IMR-90 (cell line): ENCODE measurements at regions not wholly inside any gene's neighbourhood (a gene's known extent, or its start where the extent isn't known, plus 50 kb on each side); places are given as distances from the start of the nearest gene placed in this dataset.

Source experiments
- ATAC-seq: fragments of 200-7000 bp; cut with Tn5 transposase; 2 replicates; pipeline ENCODE4 v1.9.1; 2020; ENCODE audit warnings: low read depth, mild to moderate bottlenecking, moderate library complexity
- BruUV-seq: library from RNA; stranded (reverse); fragments of 400-500 nt; replicated peaks from 2 replicates; lab custom pipeline; 2021; lab: Mats Ljungman, UMichigan
- CTCF ChIA-PET: fragments of 300-600 bp; formaldehyde crosslinking; extraction: SDS; loops from one replicate; lab custom pipeline; 2021; ENCODE audit warnings: antibody characterized with exemption; lab: Yijun Ruan, JAX
- POLR2A ChIA-PET: fragments of 300-600 bp; sonication (Branson Sonifier 250); formaldehyde crosslinking; loops from one replicate; lab custom pipeline; 2022; ENCODE audit warnings: antibody characterized with exemption; ENCODE audit not compliant: unreplicated experiment; lab: Charles Lee
- DNase-seq: peaks from one replicate; pipeline ENCODE4 v3.0.0; 2013
- H2AFZ ChIP-seq: replicated peaks from 2 replicates; pipeline ENCODE3; 2013; ENCODE audit warnings: low read length, mild to moderate bottlenecking; ENCODE audit not compliant: poor library complexity
- H2AK5ac ChIP-seq: 2 replicates; pipeline ENCODE4 v1.6.1; 2013; ENCODE audit warnings: low read depth, low read length, inconsistent platforms
- H2AK9ac ChIP-seq: replicated peaks from 2 replicates; pipeline ENCODE3; 2013; ENCODE audit warnings: mild to moderate bottlenecking, low read depth, low read length, moderate library complexity; ENCODE audit not compliant: poor library complexity
- H2BK120ac ChIP-seq: 2 replicates; pipeline ENCODE4 v1.6.1; 2013; ENCODE audit warnings: low read depth, low read length, inconsistent platforms
- H2BK15ac ChIP-seq: 3 replicates; pipeline ENCODE4 v1.6.1; 2013; ENCODE audit warnings: low read depth, low read length, inconsistent platforms
- H2BK20ac ChIP-seq: 2 replicates; pipeline ENCODE4 v1.6.1; 2013; ENCODE audit warnings: low read depth, mild to moderate bottlenecking, inconsistent platforms, low read length, moderate library complexity
- H2BK5ac ChIP-seq: 2 replicates; pipeline ENCODE4 v1.6.1; 2013; ENCODE audit warnings: mild to moderate bottlenecking, low read depth, low read length, inconsistent platforms; ENCODE audit not compliant: poor library complexity, severe bottlenecking
- H3K14ac ChIP-seq: replicated peaks from 2 replicates; pipeline ENCODE4 v1.6.1; 2013; ENCODE audit warnings: low read depth, low read length, inconsistent platforms
- H3K18ac ChIP-seq: 2 replicates; pipeline ENCODE4 v1.6.1; 2013; ENCODE audit warnings: low read depth, low read length, control low read depth
- H3K23ac ChIP-seq: 2 replicates; pipeline ENCODE4 v1.6.1; 2013; ENCODE audit warnings: low read depth, low read length, inconsistent platforms
- H3K27ac ChIP-seq: 2 replicates; pipeline ENCODE4 v1.5.1; 2013; ENCODE audit warnings: mild to moderate bottlenecking, control low read depth, low read length; ENCODE audit not compliant: insufficient read depth
- H3K27me3 ChIP-seq: 2 replicates; pipeline ENCODE4 v1.6.1; 2013; ENCODE audit warnings: low read length; ENCODE audit not compliant: control insufficient read depth, insufficient read depth
- H3K36me3 ChIP-seq: 2 replicates; pipeline ENCODE4 v1.6.1; 2013; ENCODE audit warnings: low read length, mixed read lengths; ENCODE audit not compliant: control insufficient read depth, insufficient read depth
- H3K4ac ChIP-seq: 2 replicates; pipeline ENCODE4 v1.6.1; 2013; ENCODE audit warnings: low read depth, low read length, inconsistent platforms
- H3K4me1 ChIP-seq: 2 replicates; pipeline ENCODE4 v1.6.1; 2013; ENCODE audit warnings: low read length, mixed read lengths; ENCODE audit not compliant: control insufficient read depth, insufficient read depth
- H3K4me2 ChIP-seq: 2 replicates; pipeline ENCODE4 v1.6.1; 2013; ENCODE audit warnings: low read depth, mild to moderate bottlenecking, control low read depth, low read length, moderate library complexity
- H3K4me3 ChIP-seq: 2 replicates; pipeline ENCODE4 v1.5.1; 2013; ENCODE audit warnings: low read depth, mild to moderate bottlenecking, control low read depth, low read length, moderate library complexity; ENCODE audit not compliant: insufficient read depth
- H3K56ac ChIP-seq: 2 replicates; pipeline ENCODE4 v1.6.1; 2013; ENCODE audit warnings: low read length, inconsistent platforms; ENCODE audit not compliant: insufficient read depth; ENCODE audit errors: extremely low read depth
- H3K79me1 ChIP-seq, 2 experiments: 2 replicates each; pipeline ENCODE4 v1.6.1; 2013; ENCODE audit warnings: low read length in 2 of 2, inconsistent platforms in 1 of 2, low read depth in 1 of 2
- H3K9ac ChIP-seq: 2 replicates; pipeline ENCODE4 v1.6.1; 2013; ENCODE audit warnings: low read depth, low read length, control low read depth
- H3K9me1 ChIP-seq: 2 replicates; pipeline ENCODE4 v1.6.1; 2013; ENCODE audit warnings: low read length, inconsistent platforms; ENCODE audit not compliant: insufficient read depth
- H3K9me3 ChIP-seq: 2 replicates; pipeline ENCODE4 v1.6.1; 2013; ENCODE audit warnings: low read length; ENCODE audit not compliant: control insufficient read depth, insufficient read depth
- H4K20me1 ChIP-seq: 2 replicates; pipeline ENCODE4 v1.6.1; 2013; ENCODE audit warnings: low read length, inconsistent platforms; ENCODE audit not compliant: insufficient read depth
- H4K5ac ChIP-seq: 2 replicates; pipeline ENCODE4 v1.6.1; 2013; ENCODE audit warnings: mild to moderate bottlenecking, low read depth, low read length, control low read depth
- H4K8ac ChIP-seq, 2 experiments: 2 replicates each; pipeline ENCODE4 v1.6.1; 2013; ENCODE audit warnings: low read depth in 2 of 2, low read length in 2 of 2, control low read depth in 1 of 2, inconsistent platforms in 1 of 2
- H4K91ac ChIP-seq: 2 replicates; pipeline ENCODE4 v1.6.1; 2013; ENCODE audit warnings: low read depth, low read length, inconsistent platforms; ENCODE audit not compliant: insufficient read depth
- BHLHE40 ChIP-seq: fragments of 150-350 bp; IDR thresholded peaks from 2 replicates; pipeline ENCODE4 v1.6.1; 2016; ENCODE audit warnings: mild to moderate bottlenecking, low read depth, low read length
- CEBPB ChIP-seq: IDR thresholded peaks from 2 replicates; pipeline ENCODE4 v1.6.1; 2012; ENCODE audit warnings: low read depth, low read length, improper control_type of control experiment
- FOS ChIP-seq: fragments of 150-350 bp; IDR thresholded peaks from 2 replicates; pipeline ENCODE4 v1.6.1; 2016; ENCODE audit warnings: low read depth, low read length
- MAFK ChIP-seq: IDR thresholded peaks from 2 replicates; pipeline ENCODE4 v1.6.1; 2012; ENCODE audit warnings: low read depth, low read length, improper control_type of control experiment
- MAZ ChIP-seq: IDR thresholded peaks from 2 replicates; pipeline ENCODE4 v1.6.1; 2012; ENCODE audit warnings: low read depth, mild to moderate bottlenecking, low read length, improper control_type of control experiment, moderate library complexity, borderline replicate concordance
- NFE2L2 ChIP-seq: fragments of 150-350 bp; IDR thresholded peaks from 2 replicates; pipeline ENCODE4 v1.6.1; 2016; ENCODE audit warnings: low read depth, mild to moderate bottlenecking, low read length
- POLR2A ChIP-seq: IDR thresholded peaks from 2 replicates; pipeline ENCODE4 v1.6.1; 2012; ENCODE audit warnings: mild to moderate bottlenecking, low read depth, low read length
- RAD21 ChIP-seq: IDR thresholded peaks from 2 replicates; pipeline ENCODE4 v1.6.1; 2012; ENCODE audit warnings: low read length, improper control_type of control experiment
- RFX5 ChIP-seq: IDR thresholded peaks from 2 replicates; pipeline ENCODE4 v1.8.0; 2012; ENCODE audit warnings: low read depth, mild to moderate bottlenecking, low read length, moderate library complexity
- SMC3 ChIP-seq: fragments of 150-350 bp; IDR thresholded peaks from 2 replicates; pipeline ENCODE4 v1.6.1; 2016; ENCODE audit warnings: low read depth, mild to moderate bottlenecking, antibody characterized with exemption, low read length, moderate library complexity
- WGBS, 2 experiments: methylation state at CpG; one replicate each; pipeline versions ENCODE4 v1.1.5 to v1.1.7; 2013; ENCODE audit warnings: missing lambda C conversion rate in 2 of 2; ENCODE audit not compliant: insufficient read length in 1 of 2; ENCODE audit errors: extremely low coverage in 2 of 2; 5-methylcytosine and 5-hydroxymethylcytosine counted together
- dilution Hi-C: fragments of 300-500 bp; cut with HindIII; formaldehyde crosslinking; loops from one replicate; pipeline ENCODE4 v1.14.3; 2018; ENCODE audit warnings: low sequenced_read_pairs; ENCODE audit not compliant: unreplicated experiment
- in situ Hi-C: fragments of 300-500 bp; cut with MboI; formaldehyde crosslinking; loops from 3 replicates; pipeline ENCODE4 v1.14.3; 2019; ENCODE audit warnings: low sequenced_read_pairs, inconsistent platforms, mixed read lengths
- intact Hi-C: fragments of 100-400 bp; cut with micrococcal nuclease; formaldehyde crosslinking; loops from 2 replicates; pipeline ENCODE4 v1.10.0; 2022
- TF ChIP-seq, protein P1 (sequence below): conservative IDR thresholded peaks from 2 replicates; pipeline ENCODE4 v1.5.1; 2012; ENCODE audit warnings: mild to moderate bottlenecking, low read depth, low read length, improper control_type of control experiment
- TF ChIP-seq, protein P2 (sequence below): fragments of 150-350 bp; IDR thresholded peaks from 2 replicates; pipeline ENCODE4 v1.6.1; 2017; ENCODE audit warnings: mild to moderate bottlenecking, antibody characterized with exemption, low read length, low read depth

DNA sequence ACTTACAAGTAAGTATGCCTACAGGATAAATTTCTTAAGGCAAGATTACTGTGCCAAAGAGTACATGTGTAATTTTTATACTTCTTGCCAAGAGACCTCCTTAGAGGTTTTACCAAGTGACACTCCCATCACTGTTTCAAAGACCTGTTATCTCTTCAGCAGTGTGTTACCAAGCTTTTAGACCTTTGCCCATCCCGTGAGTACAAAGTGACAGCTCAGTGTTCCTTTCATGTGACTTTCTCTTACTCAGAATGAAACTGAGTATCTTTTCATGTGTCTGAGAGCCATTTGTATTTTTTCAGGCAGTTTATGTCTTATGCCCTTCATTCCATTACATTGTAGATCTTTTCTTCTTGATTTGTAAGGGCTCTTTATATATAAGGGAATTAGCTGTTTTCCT, 287.5 kb upstream of the SALL3 start:
- in situ Hi-C loops, result no loop called here
- no peaks in the 10 kb centered on the region for H3K36me3 ChIP-seq
- POLR2A ChIA-PET, result no interaction called here
- H3K4me2 ChIP-seq, result no peak overlapping the region
- H3K4me3 ChIP-seq, result no peak overlapping the region
- no peak overlapping the region for H3K23ac ChIP-seq
- H3K9ac ChIP-seq, result no peak overlapping the region
- no peaks in the 10 kb centered on the region for H4K20me1 ChIP-seq
- no peak overlapping the region for H3K27ac ChIP-seq
- TF ChIP-seq, protein P1, sequence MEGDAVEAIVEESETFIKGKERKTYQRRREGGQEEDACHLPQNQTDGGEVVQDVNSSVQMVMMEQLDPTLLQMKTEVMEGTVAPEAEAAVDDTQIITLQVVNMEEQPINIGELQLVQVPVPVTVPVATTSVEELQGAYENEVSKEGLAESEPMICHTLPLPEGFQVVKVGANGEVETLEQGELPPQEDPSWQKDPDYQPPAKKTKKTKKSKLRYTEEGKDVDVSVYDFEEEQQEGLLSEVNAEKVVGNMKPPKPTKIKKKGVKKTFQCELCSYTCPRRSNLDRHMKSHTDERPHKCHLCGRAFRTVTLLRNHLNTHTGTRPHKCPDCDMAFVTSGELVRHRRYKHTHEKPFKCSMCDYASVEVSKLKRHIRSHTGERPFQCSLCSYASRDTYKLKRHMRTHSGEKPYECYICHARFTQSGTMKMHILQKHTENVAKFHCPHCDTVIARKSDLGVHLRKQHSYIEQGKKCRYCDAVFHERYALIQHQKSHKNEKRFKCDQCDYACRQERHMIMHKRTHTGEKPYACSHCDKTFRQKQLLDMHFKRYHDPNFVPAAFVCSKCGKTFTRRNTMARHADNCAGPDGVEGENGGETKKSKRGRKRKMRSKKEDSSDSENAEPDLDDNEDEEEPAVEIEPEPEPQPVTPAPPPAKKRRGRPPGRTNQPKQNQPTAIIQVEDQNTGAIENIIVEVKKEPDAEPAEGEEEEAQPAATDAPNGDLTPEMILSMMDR, result no peak
- no peak for TF ChIP-seq RAD21
- TF ChIP-seq MAZ, result no peak
- no peak for TF ChIP-seq RFX5
- no peak for TF ChIP-seq SMC3
- TF ChIP-seq POLR2A, result no peak
- TF ChIP-seq MAFK, result no peak
- TF ChIP-seq FOS, result no peak
- no peak for TF ChIP-seq BHLHE40
- TF ChIP-seq NFE2L2, result no peak
- TF ChIP-seq, protein P2, sequence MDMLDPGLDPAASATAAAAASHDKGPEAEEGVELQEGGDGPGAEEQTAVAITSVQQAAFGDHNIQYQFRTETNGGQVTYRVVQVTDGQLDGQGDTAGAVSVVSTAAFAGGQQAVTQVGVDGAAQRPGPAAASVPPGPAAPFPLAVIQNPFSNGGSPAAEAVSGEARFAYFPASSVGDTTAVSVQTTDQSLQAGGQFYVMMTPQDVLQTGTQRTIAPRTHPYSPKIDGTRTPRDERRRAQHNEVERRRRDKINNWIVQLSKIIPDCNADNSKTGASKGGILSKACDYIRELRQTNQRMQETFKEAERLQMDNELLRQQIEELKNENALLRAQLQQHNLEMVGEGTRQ, result no peak
- no peak for TF ChIP-seq CEBPB
- no peak overlapping the region for H2BK120ac ChIP-seq
- H2BK5ac ChIP-seq, result no peak overlapping the region
- BruUV-seq, result no TSS peak
- intact Hi-C loops, result no loop called here
- no peak for ATAC-seq
- DNase-seq, result no peak
- H2AK9ac ChIP-seq, result no peak overlapping the region
- H3K14ac ChIP-seq, result no peak overlapping the region
- H3K27me3 ChIP-seq, result no peaks in the 10 kb centered on the region
- H3K4me1 ChIP-seq, result no peaks in the 10 kb centered on the region
- H4K91ac ChIP-seq, result no peak overlapping the region
- dilution Hi-C loops, result no loop called here
- H2AK5ac ChIP-seq, result no peak overlapping the region
- CTCF ChIA-PET, result no interaction called here
- H3K4ac ChIP-seq, result no peak overlapping the region
- WGBS, 2 experiments, result 20% methylated on average over 1 of the region's 1 CpG; no CpG with 5 or more reads in 1 of the 2 experiments
- no peak overlapping the region for H2AFZ ChIP-seq
- peaks cover 37% of the 10 kb centered on the region for H3K9me3 ChIP-seq
- no peak overlapping the region for H2BK15ac ChIP-seq
- no peak overlapping the region for H4K5ac ChIP-seq
- no peak overlapping the region for H4K8ac ChIP-seq
- no peaks in the 10 kb centered on the region for H3K9me1 ChIP-seq
- no peak overlapping the region for H2BK20ac ChIP-seq
- H3K18ac ChIP-seq, result no peak overlapping the region
- no peak overlapping the region for H3K56ac ChIP-seq
- no peaks in the 10 kb centered on the region for H3K79me1 ChIP-seq
